ENCODE measurements at regions not wholly inside any gene's neighbourhood (a gene's known extent, or its start where the extent isn't known, plus 50 kb on each side); places are given as distances from the start of the nearest gene placed in this dataset.
A peak's percentile ranks its signal among the peaks of the same experiment; 100 is the strongest.
"Not testable (repeated sequence)": the region's sequence is repeated elsewhere in the genome, so short reads cannot be mapped to it uniquely, and the experiment has no call there.

GRCh38 chr5:102583276-102584124 is 84.7 kb upstream of the SLCO6A1 start:
- ATAC-seq, result no peak
- Histone ChIP-seq H3K4me1 (peaks cover 0 to 3% (median 0%) of the 10 kb centered on the region in 4 donors), H3K36me3 (no peaks in the 10 kb centered on the region), H3K4me3 (no peak overlapping the region), H3K9me3 (no peaks in the 10 kb centered on the region), H3K27ac (no peak overlapping the region), H3K27me3 (no peaks in the 10 kb centered on the region)
- WGBS (ENCODE audit: insufficient coverage, low coverage, low lambda C conversion rate, missing lambda C conversion rate), result 12% methylated on average over 5 of the region's 5 CpGs
- TF ChIP-seq POLR2A (IDR thresholded peaks at IDR 0.05) (no peak), CTCF (IDR thresholded peaks at IDR 0.05) (peak; percentile 35 to 52 (median 41))
- intact Hi-C loops (cut with DNase I), result no loop called here
- DNase-seq, result no peak

GRCh38 chr5:102589661-102590060 is 90.9 kb upstream of the SLCO6A1 start:
- H3K36me3 ChIP-seq, result no peaks in the 10 kb centered on the region
- no peaks in the 10 kb centered on the region for H3K27me3 ChIP-seq
- no peak for DNase-seq
- H3K4me1 ChIP-seq, result no peaks in the 10 kb centered on the region
- no peak overlapping the region for H3K27ac ChIP-seq
- intact Hi-C loops (cut with DNase I), result no loop called here
- H3K9me3 ChIP-seq, result no peaks in the 10 kb centered on the region
- H3K4me3 ChIP-seq, result no peak overlapping the region
- no peak for TF ChIP-seq POLR2A (IDR thresholded peaks at IDR 0.05)
- 41% methylated on average over 2 of the region's 2 CpGs for WGBS (ENCODE audit: insufficient coverage, low coverage, low lambda C conversion rate, missing lambda C conversion rate)
- no peak for ATAC-seq

DNA sequence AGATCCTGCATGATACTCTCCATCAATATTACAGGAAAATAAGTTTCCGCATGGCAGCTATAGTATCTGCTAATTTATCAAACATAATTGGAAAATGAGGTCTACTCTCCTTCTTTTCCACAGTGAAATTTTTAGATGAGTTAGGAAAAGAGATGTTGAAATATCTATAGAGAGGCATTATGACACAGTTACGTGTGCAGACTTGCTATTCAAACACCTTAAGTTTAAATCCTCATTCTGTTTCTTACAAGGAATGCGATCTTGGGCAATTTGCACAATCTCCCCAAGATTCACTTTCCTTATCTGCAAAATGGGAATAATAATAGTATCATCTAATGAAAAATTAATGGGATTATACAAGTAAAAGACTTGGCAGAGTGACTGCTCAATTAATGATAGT is 91.7 kb upstream of the SLCO6A1 start:
- ATAC-seq (no peak), DNase-seq (no peak)
- H3K36me3 ChIP-seq, result no peaks in the 10 kb centered on the region
- no peak overlapping the region for H3K4me3 ChIP-seq
- intact Hi-C loops (cut with DNase I), result no loop called here
- H3K27ac ChIP-seq, result no peak overlapping the region
- H3K27me3 ChIP-seq, result no peaks in the 10 kb centered on the region
- H3K9me3 ChIP-seq, result no peaks in the 10 kb centered on the region
- no peaks in the 10 kb centered on the region for H3K4me1 ChIP-seq
- TF ChIP-seq CTCF (IDR thresholded peaks at IDR 0.05) (no peak), POLR2A (IDR thresholded peaks at IDR 0.05) (no peak)
- 79% methylated on average over 3 of the region's 3 CpGs for WGBS (ENCODE audit: insufficient coverage, low coverage, low lambda C conversion rate, missing lambda C conversion rate)

DNA sequence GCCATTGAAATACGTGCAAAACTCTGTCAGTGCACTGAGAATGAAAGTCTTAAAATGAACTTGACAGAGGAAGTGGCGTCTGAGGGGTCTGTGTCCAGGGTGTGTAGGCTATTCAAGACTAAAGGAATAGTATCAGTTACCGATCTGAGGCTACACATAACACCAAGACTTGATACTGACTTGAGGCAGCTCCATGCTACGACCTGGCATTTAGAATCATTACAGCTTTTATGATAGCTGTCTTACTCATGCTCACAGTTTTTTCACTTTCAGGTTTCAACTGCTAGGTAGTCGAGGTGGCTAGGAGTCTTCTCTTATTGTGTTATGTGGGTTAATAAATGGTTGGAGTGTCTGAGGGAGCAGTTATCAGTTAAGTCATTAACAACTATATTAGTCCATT is 92.8 kb upstream of the SLCO6A1 start:
- intact Hi-C loops (cut with DNase I), result no loop called here
- no peak for DNase-seq
- no peak overlapping the region for H3K27ac ChIP-seq
- no peaks in the 10 kb centered on the region for H3K36me3 ChIP-seq
- no peaks in the 10 kb centered on the region for H3K4me1 ChIP-seq
- ATAC-seq, result no peak
- no peaks in the 10 kb centered on the region for H3K27me3 ChIP-seq
- TF ChIP-seq POLR2A (IDR thresholded peaks at IDR 0.05) (no peak), CTCF (IDR thresholded peaks at IDR 0.05) (no peak)
- no peak overlapping the region for H3K4me3 ChIP-seq
- H3K9me3 ChIP-seq, result no peaks in the 10 kb centered on the region
- 71% methylated on average over 3 of the region's 5 CpGs for WGBS (ENCODE audit: insufficient coverage, low coverage, low lambda C conversion rate, missing lambda C conversion rate)

DNA sequence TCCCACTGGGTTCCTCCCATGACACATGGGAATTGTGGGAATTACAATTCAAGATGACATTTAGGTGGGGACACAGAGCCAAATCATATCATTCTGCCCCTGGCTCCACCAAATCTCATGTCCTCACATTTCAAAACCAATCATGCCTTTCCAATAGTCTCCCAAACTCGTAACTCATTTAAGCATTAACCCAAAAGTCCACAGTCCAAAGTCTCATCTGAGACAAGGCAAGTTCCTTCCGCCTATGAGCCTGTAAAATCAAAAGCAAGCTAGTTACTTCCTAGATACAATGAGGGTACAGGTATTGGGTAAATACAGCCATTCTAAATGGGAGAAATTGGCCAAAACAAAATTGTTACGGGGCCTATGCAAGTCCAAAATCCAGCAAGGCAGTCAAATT is 93.8 kb upstream of the SLCO6A1 start:
- WGBS (ENCODE audit: insufficient coverage, low coverage, low lambda C conversion rate, missing lambda C conversion rate), result 50% methylated on average over 3 of the region's 3 CpGs
- H3K9me3 ChIP-seq; H3K4me1 ChIP-seq; H3K4me3 ChIP-seq; H3K36me3 ChIP-seq; H3K27me3 ChIP-seq; intact Hi-C loops (cut with DNase I); H3K27ac ChIP-seq; DNase-seq; ATAC-seq: not testable (repeated sequence)
